ENCODE measurements at regions not wholly inside any gene's neighbourhood (a gene's known extent, or its start where the extent isn't known, plus 50 kb on each side); places are given as distances from the start of the nearest gene placed in this dataset.

DNA sequence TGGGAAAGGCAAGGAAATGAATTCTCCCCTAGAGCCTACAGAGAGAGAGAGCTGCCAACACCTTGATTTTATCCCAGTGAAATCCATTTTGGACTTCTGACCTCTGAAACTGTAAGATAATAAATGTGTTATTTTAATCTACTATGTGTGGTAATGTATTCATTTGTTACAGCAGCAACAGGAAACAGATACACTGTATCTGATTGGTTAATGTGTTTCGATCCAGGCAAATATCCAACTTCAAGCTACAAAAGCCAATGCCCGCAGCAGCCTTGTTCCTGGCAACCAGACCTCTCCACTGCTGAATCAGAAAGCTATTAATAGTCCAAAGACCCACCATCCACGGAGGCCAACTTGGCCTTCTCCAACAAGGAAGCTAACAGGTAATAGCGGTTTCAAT, 318.1 kb downstream of the PTTG2 start:
- H3K4me3 ChIP-seq (ENCODE audit: low read depth, low read length): no peak overlapping the region
- TF ChIP-seq, protein P1, sequence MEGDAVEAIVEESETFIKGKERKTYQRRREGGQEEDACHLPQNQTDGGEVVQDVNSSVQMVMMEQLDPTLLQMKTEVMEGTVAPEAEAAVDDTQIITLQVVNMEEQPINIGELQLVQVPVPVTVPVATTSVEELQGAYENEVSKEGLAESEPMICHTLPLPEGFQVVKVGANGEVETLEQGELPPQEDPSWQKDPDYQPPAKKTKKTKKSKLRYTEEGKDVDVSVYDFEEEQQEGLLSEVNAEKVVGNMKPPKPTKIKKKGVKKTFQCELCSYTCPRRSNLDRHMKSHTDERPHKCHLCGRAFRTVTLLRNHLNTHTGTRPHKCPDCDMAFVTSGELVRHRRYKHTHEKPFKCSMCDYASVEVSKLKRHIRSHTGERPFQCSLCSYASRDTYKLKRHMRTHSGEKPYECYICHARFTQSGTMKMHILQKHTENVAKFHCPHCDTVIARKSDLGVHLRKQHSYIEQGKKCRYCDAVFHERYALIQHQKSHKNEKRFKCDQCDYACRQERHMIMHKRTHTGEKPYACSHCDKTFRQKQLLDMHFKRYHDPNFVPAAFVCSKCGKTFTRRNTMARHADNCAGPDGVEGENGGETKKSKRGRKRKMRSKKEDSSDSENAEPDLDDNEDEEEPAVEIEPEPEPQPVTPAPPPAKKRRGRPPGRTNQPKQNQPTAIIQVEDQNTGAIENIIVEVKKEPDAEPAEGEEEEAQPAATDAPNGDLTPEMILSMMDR (IDR thresholded peaks at IDR 0.05; ENCODE audit: low read depth, low read length): no peak

DNA sequence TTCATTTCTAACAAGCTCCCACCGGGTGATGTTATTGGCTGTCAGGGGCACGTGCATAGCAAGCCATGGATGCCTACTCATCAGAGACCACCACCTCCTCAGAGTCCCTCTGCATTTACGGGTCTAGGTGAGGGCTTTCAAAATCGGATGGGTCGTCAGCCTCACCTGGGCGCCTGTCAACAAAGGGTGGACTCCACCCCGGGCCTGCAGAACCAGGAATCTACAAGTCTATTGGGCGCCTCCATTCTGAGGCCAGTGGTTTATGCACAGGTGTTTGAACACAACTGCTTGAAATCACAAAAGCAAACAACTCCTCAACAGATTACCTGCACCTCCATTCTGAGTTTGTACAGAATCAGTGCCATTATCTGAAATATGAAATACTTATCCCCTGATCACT, 318.9 kb downstream of the PTTG2 start:
- H3K4me3 ChIP-seq (ENCODE audit: low read depth, low read length): no peak overlapping the region
- TF ChIP-seq, protein P1 (IDR thresholded peaks at IDR 0.05; ENCODE audit: low read depth, low read length): no peak

DNA sequence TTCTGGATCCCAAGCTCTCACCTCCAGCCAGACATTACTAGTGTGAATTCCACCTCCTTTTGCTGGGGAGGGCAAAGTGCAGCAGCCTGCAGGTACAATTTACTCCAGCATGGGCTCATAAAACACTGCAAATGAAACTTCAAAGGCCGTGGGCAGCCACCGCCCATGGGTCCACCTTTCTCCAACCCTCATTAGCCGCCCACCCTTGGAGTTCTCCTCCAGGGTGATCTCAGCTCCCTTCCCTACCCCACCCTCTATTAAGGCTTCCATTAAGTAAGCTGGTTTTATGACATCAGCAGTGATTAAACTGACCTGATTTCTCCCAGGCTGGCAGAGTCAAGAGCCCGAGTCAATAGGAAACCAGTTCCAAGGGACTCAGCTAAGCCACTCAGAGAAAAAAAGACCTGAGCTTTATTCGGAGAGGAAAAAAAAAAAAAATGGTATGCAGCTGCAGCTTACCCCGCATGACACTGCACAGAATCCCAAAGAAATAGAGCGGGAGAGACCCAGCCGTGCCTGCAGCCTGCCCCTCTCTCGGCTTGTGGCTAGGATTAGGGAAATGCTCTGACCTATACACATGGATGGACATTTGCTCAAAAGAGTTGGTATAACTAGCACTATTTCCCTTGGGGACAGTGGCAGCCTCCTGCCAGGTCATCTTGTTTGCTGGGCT, 319.6 kb downstream of the PTTG2 start:
- TF ChIP-seq, protein P1 (IDR thresholded peaks at IDR 0.05; ENCODE audit: low read depth, low read length): no peak
- no peak overlapping the region for H3K4me3 ChIP-seq (ENCODE audit: low read depth, low read length)

DNA sequence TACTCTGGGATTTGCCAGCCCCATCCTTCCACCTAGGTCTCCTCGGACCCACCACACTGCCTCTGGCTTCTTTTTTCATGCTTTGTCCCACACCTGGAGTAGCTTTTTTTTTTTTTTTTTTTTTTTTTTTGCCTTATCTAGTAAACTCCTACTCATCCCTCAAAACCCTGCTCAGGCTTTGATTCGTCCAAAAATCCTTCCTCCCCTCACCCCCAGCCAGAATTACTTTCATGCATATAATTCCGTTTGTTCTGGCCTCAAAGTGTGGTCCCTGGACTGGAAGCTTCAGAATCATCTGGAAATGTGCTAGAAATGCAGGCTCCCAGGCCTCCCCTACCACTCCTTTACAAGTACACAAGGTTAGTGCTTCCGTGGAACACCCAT, 320.1 kb downstream of the PTTG2 start:
- TF ChIP-seq, protein P1 (IDR thresholded peaks at IDR 0.05; ENCODE audit: low read depth, low read length): no peak
- no peak overlapping the region for H3K4me3 ChIP-seq (ENCODE audit: low read depth, low read length)

DNA sequence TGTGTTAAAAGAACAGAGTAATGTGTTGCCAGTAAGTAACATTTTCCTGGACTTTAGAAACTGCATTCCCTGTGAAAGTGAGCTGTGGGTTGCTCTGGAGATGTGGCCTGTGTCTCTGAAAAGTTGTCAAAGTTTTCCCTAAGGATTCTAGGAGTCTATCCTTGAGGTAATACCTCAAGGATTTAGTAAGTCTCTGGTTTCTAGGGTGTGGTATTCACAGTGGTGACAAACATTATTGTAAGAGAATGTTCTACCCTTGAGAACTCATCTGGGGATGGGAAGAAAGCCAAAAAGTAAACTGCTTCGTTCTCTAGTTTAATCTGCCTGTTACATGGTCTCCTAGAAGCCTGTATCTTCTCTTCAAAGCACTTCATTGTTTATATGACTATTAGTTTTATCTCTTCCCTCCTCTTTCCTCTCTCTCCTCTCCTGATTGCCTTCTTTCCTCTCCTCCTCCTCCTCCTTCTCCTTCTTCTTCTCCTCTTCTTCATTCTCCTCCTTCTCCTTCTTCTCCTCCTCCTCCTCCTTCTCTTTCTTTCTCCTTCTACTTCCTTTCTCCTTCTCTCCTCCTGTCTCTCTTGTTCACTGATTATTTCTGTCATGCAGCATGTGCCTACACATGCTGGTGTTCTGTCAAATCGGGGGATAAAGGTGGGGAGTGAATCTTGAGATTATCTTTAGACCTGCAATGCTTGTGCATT, 321.3 kb downstream of the PTTG2 start:
- no peak overlapping the region for H3K4me3 ChIP-seq (ENCODE audit: low read depth, low read length)
- TF ChIP-seq, protein P1 (IDR thresholded peaks at IDR 0.05; ENCODE audit: low read depth, low read length): no peak

DNA sequence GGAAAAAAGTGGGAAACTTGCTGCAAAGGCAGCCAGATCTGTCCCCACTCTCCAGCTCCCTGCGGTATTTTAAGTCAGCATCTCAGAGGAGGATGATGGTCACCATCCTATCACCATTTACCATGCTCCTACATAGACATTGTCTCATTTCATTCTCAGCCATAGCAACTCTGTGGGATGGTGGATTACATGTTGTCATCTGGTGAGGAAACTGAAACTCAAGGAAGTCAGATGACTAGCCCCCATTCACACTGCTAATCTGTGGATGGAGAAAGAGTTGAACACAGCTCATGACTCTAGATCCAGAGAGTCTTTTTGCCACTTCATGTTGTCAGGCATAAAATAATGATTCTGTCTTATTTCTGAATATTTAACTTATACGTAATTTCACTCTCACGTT, 323.5 kb downstream of the PTTG2 start:
- H3K4me3 ChIP-seq (ENCODE audit: low read depth, low read length): no peak overlapping the region
- TF ChIP-seq, protein P1 (IDR thresholded peaks at IDR 0.05; ENCODE audit: low read depth, low read length): no peak

DNA sequence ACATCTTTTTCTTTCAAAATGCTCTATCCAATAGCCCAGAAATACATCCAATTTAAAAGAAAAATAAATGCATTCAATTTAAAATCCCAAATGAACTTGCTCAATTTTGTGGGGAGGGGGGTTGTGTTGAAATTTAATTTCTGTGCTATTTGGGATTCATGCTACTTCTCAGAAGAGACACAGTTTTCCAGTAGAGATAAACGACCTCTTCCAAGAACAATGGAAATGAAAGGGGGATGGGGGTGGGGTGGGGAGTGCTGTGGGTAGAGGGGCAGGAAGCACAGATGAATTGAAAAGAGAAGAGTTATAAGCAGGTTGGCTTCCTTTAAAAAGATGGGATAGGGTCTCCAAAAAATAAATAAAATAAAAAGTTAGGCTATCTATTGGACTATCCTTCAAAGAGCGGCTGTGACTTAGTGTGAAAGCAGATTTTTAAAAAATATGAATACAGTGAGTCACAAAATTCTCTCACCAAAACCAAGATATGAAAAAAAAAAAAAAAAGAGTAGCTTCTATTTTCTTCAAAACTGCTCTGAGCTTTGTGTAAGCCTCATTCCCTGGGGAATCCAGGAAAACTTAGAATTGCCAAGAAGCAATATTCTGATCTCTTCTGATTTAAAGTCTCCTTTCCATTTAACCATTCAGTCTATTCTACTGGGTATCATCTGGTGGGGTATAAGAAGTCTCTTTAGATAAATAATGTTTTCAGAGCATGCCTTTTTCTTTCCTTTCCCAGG, 324.3 kb downstream of the PTTG2 start:
- no peak overlapping the region for H3K4me3 ChIP-seq (ENCODE audit: low read depth, low read length)
- TF ChIP-seq, protein P1 (IDR thresholded peaks at IDR 0.05; ENCODE audit: low read depth, low read length): no peak

Measured in WI38 (cell line).